ENCODE measurements at regions not wholly inside any gene's neighbourhood (a gene's known extent, or its start where the extent isn't known, plus 50 kb on each side); places are given as distances from the start of the nearest gene placed in this dataset.
A peak's percentile ranks its signal among the peaks of the same experiment; 100 is the strongest.
"Not testable (repeated sequence)": the region's sequence is repeated elsewhere in the genome, so short reads cannot be mapped to it uniquely, and the experiment has no call there.

DNA sequence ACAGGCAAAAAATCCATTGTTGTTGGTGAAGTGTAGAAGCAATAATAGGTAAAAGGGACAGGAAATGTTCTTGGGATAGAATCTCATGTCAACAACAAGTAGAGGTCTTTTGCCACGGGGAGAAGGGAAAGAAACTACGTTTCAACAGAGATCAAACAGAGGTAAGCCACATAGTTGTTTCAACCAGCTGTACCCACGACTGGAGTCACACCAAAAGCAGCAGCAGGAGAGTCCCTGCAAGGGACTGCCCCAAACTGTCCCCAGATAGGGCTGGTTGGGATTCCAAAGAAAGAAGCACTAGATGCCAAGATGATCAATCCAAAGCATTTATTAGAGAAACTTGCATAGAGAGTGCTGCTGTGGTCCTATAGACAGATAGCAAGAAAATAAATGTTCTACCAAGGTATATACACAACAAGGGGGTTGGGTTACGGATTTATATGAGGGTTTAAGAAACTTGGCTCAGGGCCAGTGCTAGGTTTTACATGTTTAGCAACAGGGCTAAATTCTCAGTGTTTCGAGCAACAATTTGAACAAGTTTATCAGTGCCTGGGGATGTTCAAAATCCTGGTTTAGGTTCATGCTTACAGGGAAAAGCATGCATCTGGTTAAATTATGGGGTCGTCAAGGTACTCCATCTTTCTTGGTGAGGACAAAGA is 466.5 kb downstream of the MMUT start:
- no peak for DNase-seq (ENCODE audit: low spot score)

DNA sequence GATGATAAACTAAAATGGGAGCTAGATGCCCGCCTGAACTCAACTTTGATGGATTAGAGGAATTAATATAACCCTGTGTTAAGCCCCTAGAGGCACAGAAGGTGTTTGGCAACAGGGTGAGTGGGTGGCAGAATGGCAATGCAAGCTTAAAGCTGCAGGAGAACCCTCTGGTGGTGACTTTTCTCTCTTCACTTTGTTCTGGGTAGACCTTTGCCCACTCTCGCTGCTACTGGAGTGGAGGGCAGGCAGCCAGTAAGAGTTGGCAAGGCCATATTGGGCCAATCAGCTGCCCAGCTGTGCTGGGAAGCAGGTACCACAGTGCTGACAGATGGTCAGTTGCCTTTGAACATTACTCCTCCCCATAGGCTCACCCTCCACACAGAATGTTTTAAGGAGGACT is 468.2 kb downstream of the MMUT start:
- no peak for DNase-seq (ENCODE audit: low spot score)

DNA sequence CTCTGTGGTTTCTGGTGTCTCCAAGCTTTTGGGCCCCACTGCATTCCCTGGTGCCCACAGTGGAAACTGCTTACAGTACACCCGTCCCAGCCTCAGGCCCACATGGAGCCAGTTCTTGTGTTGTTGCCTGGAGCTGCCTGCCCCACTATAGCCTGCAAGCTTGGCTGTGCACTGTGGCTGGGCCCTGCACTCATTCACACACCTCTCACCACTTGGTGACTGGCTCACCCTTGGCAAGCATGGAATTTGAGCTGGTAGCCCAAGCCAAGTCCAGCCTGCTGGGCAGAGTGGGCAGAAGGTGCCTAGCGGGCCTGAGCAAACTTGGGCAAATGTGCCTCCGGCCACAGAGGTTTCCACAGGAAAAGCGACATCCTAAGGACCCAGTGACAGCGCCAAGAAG is 472.3 kb downstream of the MMUT start:
- DNase-seq (ENCODE audit: low spot score) = no peak

DNA sequence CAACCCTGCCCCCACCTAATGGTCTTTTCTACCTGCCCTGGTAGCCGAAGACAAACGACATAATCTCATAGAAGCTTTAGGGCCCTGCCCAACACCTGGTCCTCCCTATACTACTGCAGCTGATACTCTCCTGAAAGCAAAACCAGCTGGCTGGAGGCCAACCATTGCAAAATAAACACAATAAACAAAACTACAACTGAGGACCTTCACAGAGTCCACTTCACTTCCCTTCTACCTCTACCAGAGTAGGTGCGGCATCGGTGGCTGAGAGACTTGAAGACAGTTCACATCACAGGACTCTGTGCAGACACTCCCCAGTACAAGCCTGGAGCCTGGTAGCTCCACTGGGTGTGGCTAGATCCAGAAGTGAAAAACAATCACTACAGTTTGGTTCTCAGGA is 476.2 kb downstream of the MMUT start:
- DNase-seq (ENCODE audit: low spot score) = no peak

DNA sequence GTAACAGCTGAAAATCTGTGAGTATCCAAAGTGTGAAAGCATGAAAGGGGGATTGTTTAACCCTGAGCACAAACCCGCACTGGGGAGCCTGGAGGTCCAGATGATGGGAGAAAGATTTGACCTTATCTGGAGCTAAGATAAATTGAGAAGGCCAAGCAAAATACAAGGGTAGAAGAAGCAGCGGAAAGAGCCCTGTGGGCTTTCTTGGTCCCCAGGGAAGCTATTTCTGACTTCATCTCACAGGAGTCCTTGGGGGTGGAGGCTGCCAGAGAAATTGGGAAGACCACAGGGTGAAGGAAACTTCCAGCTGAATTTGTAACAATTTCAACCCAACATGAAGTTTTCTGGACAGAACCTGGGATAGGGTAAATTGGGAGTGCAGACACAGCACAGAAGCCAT is 476.9 kb downstream of the MMUT start:
- no peak for DNase-seq (ENCODE audit: low spot score)

DNA sequence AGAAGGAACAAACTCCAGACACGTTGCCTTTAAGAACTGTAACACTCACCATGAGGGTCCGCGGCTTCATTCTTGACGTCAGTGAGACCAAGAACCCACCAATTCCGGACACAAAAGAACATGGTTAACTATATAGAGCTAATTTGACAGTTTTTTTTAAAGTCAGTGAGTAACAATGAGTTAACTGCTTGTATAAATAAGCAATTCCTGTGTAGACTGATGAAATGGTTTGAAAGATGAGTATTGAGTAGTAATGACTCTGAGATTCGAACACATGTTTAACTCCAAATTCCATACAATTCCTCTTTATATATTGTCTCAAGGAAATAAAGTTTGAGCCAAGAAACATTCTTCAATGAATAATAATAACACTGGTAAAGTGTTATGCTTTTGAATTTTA is 478.0 kb downstream of the MMUT start:
- DNase-seq (ENCODE audit: low spot score) = no peak

DNA sequence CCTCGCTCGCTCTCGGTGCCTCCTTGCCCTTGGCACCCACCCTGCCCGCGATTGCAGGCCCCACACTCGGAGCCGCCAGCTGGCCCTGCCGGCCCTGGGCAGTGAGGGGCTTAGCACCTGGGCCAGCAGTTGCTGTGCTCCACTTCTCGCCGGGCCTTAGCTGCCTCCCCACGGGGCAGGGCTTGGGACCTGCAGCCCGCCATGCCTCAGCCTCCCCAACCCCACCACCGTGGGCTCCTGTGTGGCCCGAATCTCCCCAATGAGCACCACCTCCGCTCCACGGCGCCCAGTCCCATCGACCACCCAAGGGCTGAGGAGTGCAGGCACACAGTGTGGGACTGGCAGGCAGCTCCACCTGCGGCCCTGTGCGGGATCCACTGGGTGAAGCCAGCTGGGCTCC is 479.1 kb downstream of the MMUT start:
- not testable (repeated sequence) for DNase-seq (ENCODE audit: low spot score)

DNA sequence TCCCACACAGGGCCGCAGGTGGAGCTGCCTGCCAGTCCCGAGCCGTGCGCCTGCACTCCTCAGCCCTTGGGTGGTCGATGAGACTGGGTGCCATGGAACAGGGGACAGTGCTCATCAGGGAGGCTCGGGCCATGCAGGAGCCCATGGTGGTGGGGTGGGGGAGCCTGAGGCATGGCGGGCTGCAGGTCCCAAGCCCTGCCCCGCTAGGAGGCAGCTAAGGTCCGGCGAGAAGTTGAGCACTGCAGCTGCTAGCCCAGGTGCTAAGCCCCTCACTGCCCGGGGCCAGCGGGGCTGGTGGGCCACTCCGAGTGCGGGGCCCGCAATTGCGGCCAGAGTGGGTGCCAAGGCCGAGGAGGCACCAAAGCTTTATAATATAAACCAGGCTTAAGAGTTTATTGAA is 479.7 kb downstream of the MMUT start:
- DNase-seq (ENCODE audit: low spot score) = no peak

DNA sequence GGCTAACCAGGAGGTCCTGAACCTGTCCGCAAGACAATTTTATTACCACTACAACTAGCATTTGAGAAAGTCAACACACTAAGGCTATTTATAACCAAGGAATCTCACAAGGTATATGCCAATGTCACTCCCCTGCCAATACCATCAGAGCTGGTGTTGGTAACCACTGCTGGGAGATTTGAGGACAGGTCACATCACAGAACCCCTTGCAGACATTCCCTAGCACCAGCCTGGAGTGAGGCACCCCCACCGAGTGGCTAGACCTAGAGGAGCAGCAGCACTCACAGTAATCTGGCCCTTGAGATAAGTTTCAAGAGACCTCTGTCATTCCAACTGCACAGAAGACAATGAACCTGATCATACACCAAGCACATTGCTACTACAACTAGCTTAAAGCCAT is 483.2 kb downstream of the MMUT start:
- no peak for DNase-seq (ENCODE audit: low spot score)

DNA sequence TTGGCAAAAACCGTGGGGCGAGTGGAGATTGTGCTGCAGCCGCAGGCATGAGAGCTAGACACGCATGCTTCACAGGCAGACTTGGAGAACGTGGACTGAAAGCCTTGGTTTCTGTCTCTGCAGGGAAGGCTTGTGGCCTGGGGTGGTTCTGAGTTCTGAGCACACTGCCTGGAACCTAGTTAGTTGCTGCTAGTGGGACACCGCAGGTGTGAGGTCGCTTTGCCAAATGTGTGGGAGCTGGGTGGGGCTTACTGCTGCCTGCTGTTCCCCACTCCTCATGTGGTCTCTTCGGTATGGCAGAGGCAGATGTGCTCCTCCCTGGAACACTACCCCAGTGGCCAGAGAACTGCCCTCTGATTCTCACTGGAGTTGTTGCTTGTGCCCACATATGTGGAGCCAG is 484.0 kb downstream of the MMUT start:
- DNase-seq (ENCODE audit: low spot score) = no peak

DNA sequence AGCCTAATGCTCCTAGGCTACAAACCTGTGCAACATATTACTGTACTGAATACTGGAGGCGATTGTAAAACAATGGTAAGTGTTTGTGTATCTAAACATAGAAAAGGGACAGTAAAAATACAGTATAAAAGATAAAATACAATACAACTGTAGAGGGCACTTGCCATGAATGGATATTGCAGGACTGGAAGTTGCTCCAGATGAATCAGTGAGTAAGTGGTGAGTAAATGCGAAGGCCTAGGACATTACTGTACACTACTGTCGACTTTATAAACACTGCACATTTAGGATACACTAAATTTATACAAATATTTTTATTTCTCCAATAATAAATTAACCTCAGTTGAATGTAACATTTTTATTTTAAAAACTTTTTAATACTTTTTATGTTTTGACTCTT is 485.0 kb downstream of the MMUT start:
- no peak for DNase-seq (ENCODE audit: low spot score)

DNA sequence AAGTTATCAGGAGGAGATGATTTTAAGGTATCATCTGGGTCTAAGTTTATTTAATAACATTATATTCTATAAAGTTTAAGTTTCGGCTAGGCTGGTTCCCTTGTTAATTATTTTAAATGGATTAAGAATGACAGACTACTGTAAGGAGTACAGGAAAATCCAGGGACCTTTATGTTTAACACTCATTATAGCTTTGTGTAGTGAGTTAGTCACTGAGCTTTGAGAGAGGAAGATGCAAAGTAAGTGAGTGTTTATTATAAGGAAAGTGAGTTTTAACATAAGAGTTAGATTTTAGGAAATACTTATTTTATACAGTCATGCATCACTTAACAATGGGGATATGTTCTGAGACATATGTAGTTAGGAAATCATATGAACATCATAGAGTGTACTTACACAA is 485.5 kb downstream of the MMUT start:
- no peak for DNase-seq (ENCODE audit: low spot score)

DNA sequence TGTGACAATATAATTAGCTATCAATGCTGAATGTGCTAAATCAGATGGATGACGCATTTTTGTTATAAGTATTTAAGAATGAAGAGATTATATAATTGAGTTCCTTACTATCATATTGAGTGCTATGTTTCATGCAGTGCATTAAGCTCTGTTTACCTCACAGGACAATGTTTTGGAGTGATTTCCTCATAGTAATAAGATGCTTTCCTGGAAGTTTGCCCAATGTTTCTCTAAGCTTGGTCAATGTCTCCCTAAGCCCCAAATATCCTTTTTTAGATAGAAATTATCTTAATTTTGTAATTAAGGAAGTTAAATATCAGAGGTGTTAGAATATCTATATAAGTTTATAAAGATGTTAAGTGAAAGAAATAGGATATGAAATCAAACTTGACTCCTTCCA is 489.6 kb downstream of the MMUT start:
- no peak for DNase-seq (ENCODE audit: low spot score)

DNA sequence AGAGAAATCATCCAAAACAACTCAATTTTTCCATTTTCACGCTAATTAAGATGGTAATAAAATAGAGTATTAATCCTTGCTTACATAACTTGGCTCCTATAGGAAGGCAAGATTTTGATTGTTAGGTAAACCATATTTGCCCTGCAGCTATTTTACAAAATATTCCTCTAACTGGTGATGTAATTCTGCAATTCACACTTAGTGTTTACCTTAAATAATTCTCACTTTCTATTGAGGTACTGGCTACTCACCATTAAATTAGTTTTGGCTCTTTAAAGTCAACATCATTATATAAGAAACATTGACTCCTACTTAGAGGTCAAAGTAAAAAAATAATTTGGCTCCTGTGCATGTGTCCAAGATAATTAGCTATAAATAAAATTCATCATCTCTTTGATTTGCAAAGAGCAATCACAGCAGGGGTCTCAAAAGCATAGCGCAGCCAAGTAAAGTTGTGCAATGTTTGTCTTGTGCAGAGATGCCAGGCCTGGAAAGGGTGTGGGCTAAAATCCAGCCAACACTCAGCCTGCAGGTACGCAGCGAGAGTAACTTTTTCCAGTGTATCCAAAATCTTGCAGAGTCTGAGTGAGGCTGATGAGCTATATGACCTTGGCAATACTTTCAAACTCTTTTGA is 501.2 kb downstream of the MMUT start:
- no peak for DNase-seq (ENCODE audit: low spot score)

DNA sequence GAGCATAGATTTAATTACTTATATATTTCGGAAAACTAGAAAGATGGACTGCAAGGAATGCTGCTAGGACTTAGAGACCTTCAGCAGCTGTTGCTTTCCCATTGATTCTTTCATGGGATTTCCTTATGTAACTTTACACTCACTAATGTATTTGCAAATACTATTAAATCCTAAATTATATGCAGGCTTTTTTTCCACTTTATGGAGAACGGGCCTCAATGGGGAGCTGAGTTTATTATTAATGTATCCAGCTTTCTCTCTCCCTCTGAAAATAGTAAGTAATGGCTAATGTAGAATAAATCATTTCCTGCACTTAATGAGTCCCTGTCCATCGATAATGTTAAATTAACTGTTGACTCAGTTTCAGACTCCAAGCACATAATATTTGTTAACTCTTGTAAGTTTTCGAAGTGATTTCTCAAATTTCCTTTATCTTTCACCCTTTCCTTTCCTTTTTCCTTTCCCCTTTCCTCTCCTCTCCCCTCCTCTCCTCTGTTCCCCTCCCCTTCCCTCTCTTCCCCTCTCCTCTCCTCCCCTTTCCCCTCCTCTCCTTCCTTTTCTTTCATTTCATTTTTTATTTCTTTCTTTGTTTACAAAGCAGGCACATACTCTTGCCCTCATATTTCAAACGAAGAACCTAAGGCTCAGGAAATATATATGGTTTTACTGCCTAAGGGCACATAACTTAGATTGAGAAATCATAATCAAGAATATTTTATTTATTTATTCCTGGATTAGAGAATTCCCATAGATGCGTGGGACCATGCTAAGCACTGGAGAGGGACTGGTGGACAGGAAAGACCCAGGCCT is 503.6 kb downstream of the MMUT start:
- no peak for DNase-seq (ENCODE audit: low spot score)

DNA sequence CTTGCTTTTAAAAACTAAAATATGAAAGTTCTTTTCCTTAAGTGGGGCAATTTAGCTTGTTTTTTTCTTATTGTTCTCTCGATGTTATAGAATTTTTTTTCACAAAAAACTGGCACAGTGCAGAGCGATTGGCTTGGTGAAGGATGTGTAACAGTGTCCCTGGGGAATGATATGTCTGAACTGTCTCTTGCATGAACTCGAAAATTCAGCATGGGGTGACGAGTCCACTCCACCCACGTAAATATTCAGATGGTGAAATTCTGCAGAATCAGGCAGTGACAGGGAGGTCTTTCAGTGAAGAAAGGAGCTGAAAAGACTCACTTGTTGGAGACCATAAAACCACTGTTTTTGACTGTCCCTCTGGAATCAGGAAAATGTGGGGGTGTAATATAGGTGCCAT is 505.3 kb downstream of the MMUT start:
- no peak for DNase-seq (ENCODE audit: low spot score)

DNA sequence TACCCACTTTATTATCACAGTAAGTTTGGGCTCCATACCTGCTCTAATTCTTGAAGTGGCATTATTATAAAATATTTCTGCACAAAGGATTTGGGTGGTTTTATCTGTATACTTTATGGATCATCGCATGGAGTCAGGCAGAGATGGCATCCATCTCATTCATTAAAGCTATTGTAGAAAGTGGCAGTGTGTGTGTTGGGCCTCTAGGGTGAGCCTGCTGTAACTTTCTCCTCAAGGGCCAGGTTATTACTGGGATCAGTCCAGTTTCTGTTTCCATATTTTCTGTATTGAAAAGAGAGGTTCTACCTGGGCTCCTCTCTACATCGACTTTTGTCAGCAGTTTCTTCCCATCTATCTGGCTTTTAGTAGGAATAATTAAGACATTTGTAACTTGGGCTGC is 511.1 kb downstream of the MMUT start:
- DNase-seq (ENCODE audit: low spot score) = no peak

DNA sequence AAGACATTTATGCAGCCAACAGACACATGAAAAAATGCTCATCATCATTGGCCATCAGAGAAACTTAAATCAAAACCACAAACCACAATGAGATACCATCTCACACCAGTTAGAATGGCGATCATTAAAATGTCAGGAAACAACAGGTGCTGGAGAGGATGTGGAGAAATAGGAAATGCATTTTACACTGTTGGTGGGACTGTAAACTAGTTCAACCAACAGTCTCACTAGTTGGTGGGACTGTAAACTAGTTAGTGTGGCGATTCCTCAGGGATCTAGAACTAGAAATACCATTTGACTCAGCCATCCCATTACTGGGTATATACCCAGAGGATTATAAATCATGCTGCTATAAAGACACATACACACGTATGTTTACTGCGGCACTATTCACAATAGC is 518.8 kb downstream of the MMUT start:
- DNase-seq (ENCODE audit: low spot score) = peak; percentile 7

DNA sequence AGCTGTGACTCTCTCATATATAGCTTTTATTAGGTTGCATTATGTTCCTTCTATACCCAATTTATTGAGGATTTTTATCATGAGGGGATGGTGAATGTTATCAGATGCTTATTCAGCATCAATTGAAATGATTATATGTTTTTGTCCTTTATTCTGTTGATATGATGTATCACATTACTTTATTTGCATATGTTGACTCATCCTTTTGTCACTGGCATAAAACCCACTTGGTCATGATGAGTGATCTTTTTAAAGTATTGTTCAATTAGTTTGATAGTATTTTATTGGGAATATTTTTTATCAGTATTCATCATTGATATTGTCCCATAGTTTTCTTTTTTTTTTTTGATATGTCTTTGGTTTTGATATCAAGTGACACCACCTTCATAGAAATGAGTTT is 529.9 kb downstream of the MMUT start:
- DNase-seq (ENCODE audit: low spot score) = no peak

DNA sequence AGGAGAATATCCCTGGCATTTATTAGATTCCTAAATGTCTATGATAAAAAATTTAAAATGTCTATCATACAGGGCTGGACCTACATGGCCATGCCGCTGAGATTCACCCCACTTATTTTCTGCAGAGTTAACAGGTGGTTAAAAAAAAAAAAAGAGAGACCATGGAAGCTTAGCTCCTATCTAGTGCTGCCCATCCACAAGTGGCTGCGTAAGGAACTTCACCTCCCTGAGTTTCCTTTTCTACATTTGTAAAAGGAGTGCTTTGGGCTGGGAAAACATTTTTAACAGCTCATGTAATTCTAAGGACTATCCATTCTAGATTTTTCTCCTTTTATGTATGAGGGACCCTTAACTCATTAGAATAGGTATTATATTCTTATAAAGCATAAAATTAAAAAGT is 534.1 kb downstream of the MMUT start:
- no peak for DNase-seq (ENCODE audit: low spot score)

DNA sequence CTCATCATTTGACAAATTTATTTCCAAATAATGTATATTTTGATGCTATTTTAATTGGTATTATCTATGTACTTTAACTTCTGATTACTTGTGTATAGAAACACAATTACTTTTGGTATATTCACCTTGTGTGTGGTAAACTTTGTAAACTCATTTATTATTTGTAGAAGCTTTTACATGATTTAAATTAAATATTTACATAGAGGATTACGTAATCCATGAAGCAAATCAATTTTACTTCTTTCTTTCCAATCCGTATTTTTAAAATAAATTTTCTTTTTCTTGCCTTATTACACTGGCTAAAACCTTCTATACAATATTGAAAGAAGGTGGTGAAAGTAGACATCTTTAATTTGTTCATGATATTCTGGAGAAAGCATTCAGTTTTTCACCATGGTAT is 540.2 kb downstream of the MMUT start:
- DNase-seq (ENCODE audit: low spot score) = no peak

DNA sequence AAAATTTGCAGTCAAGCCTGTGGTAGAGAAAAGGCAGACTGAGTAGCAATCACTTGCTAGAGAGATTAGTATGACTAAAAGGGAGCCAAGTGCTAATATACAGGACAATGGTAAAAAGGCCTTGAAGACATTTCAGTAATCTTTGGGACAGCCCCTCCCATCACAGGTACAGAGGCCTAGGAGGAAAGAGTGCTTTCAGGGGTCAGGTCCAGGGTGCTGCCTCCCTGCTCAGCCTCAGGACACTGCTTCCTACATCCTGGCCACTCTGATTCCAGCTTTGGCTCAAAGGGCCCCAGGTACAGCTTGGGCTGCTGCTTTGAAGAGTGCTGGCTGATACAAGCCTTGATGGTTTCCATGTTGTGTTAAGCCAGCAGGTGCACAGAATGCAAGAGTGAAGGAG is 543.5 kb downstream of the MMUT start:
- DNase-seq (ENCODE audit: low spot score) = no peak

DNA sequence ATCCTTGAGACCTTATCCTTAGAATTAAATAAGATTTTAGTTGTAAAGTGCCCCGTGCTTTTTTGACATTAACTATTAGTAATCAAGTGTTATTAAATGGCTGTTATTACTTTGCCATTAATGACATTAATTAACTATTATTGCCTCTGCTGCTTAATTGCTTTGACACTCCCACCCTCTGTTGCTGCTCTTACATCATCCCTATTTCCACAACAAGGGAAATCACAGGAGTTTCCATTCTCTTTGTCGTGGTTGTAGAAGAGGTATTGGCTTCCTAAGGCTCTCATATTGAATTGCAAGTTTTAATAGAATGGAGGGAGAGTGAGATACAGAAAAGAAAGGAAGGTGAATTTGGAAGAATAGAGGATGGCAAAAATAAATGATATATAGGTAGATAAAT is 545.8 kb downstream of the MMUT start:
- DNase-seq (ENCODE audit: low spot score) = no peak
